ENCODE measurements at regions not wholly inside any gene's neighbourhood (a gene's known extent, or its start where the extent isn't known, plus 50 kb on each side); places are given as distances from the start of the nearest gene placed in this dataset.
"Not testable (repeated sequence)": the region's sequence is repeated elsewhere in the genome, so short reads cannot be mapped to it uniquely, and the experiment has no call there.

GRCh38 chr6:134619077-134619476 lies 301.2 kb upstream of the SGK1 start:
- no peak for DNase-seq (ENCODE audit: low read depth)
- TF ChIP-seq CTCF (IDR thresholded peaks at IDR 0.05; ENCODE audit: low read length, missing control alignments), result no peak
- H3K4me3 ChIP-seq (replicated peaks; ENCODE audit: low read depth, low read length), result no peak overlapping the region

GRCh38 chr6:134614606-134615485 lies 296.9 kb upstream of the SGK1 start:
- H3K4me3 ChIP-seq (replicated peaks; ENCODE audit: low read depth, low read length), result no peak overlapping the region
- DNase-seq (ENCODE audit: low read depth), result no peak

GRCh38 chr6:134612128-134612527 lies 294.2 kb upstream of the SGK1 start:
- DNase-seq (ENCODE audit: low read depth); H3K4me3 ChIP-seq (replicated peaks; ENCODE audit: low read depth, low read length): not testable (repeated sequence)

More at GRCh38 chr6:134614606-134615485, 296.9 kb upstream of the SGK1 start:
- no peak for TF ChIP-seq CTCF (IDR thresholded peaks at IDR 0.05; ENCODE audit: low read length, missing control alignments)

- H3K4me3 ChIP-seq (replicated peaks; ENCODE audit: low read depth, low read length), result no peak overlapping the region
- TF ChIP-seq CTCF (IDR thresholded peaks at IDR 0.05; ENCODE audit: low read length, missing control alignments), result no peak
- no peak for DNase-seq (ENCODE audit: low read depth)
Observed at GRCh38 chr6:134610411-134610810, 292.5 kb upstream of the SGK1 start.

- H3K4me3 ChIP-seq (replicated peaks; ENCODE audit: low read depth, low read length), result no peak overlapping the region
- DNase-seq (ENCODE audit: low read depth), result no peak
- TF ChIP-seq CTCF (IDR thresholded peaks at IDR 0.05; ENCODE audit: low read length, missing control alignments), result no peak
Observed at GRCh38 chr6:134609716-134610261, 291.9 kb upstream of the SGK1 start.

GRCh38 chr6:134607411-134607810 lies 289.5 kb upstream of the SGK1 start:
- no peak for DNase-seq (ENCODE audit: low read depth)
- H3K4me3 ChIP-seq (replicated peaks; ENCODE audit: low read depth, low read length), result no peak overlapping the region
- no peak for TF ChIP-seq CTCF (IDR thresholded peaks at IDR 0.05; ENCODE audit: low read length, missing control alignments)

- no peak for DNase-seq (ENCODE audit: low read depth)
- no peak overlapping the region for H3K4me3 ChIP-seq (replicated peaks; ENCODE audit: low read depth, low read length)
- no peak for TF ChIP-seq CTCF (IDR thresholded peaks at IDR 0.05; ENCODE audit: low read length, missing control alignments)
Observed at GRCh38 chr6:134605034-134605433, 287.1 kb upstream of the SGK1 start.
